Erythroblast (primary cell): ENCODE measurements at regions not wholly inside any gene's neighbourhood (a gene's known extent, or its start where the extent isn't known, plus 50 kb on each side); places are given as distances from the start of the nearest gene placed in this dataset.

ENCODE experiments used
- GATA1 ChIP-seq: IDR thresholded peaks from 2 replicates; pipeline ENCODE4 v1.6.1; 2011; ENCODE audit warnings: low read depth, mild to moderate bottlenecking, control low read depth, low read length, moderate library complexity
- POLR2A ChIP-seq: IDR thresholded peaks from 2 replicates; pipeline ENCODE4 v1.6.1; 2011; ENCODE audit warnings: mild to moderate bottlenecking, low read length

DNA sequence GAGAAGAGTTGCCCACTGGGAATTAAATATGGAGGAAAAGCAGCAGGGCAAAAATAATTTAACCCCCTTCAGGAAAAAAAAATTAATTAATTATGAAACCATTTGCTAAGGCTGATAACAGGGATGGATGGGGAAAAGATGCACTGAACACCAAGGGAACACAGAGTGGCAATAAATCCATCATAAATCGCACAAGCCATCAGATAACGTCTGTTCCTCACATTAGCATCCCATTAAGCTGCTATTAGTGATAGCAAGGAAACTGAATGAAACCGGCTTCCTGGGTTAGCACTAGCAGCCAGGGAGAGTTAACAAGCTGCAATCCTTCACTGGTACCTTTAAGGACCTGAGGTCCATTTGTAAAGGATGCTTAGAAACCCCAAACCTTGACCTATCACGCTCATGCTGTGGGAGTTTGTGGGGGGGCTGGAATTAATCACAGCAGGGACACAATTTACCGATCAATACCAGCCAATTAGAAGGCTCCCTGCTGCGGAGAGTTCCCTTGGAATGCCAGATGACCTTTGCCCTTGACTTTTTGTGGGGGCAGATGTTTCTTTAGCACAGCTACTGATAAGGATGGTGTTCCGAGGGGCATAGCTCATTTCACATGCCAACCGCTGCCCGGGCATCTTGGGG is 175.5 kb upstream of the KLF7 start:
- TF ChIP-seq POLR2A (no peak), GATA1 (no peak)
